ENCODE measurements at regions not wholly inside any gene's neighbourhood (a gene's known extent, or its start where the extent isn't known, plus 50 kb on each side); places are given as distances from the start of the nearest gene placed in this dataset.

DNA sequence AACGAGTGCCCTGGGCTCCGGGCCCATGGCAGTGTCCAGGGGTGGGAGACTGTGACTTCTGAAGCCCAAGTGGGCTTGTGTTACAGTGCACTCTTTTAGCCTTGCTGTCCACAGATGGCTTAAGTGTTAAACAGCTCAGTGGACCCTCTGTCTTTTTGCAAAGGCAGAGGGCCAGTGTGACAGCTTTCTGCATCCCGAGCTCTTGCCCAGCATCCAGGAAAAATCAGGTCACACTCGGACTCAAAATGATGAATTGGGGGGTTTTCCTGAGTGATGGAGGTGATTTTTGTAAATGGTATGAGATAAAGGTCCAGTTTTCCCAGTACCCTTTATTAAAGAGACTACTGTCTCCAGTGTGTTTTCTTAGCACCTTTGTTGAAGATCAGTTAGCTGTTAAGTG, 321.3 kb upstream of the GRAMD2B start:
- TF ChIP-seq POLR2A (IDR thresholded peaks at IDR 0.05; ENCODE audit: low read depth): no peak
- TF ChIP-seq, protein P1, sequence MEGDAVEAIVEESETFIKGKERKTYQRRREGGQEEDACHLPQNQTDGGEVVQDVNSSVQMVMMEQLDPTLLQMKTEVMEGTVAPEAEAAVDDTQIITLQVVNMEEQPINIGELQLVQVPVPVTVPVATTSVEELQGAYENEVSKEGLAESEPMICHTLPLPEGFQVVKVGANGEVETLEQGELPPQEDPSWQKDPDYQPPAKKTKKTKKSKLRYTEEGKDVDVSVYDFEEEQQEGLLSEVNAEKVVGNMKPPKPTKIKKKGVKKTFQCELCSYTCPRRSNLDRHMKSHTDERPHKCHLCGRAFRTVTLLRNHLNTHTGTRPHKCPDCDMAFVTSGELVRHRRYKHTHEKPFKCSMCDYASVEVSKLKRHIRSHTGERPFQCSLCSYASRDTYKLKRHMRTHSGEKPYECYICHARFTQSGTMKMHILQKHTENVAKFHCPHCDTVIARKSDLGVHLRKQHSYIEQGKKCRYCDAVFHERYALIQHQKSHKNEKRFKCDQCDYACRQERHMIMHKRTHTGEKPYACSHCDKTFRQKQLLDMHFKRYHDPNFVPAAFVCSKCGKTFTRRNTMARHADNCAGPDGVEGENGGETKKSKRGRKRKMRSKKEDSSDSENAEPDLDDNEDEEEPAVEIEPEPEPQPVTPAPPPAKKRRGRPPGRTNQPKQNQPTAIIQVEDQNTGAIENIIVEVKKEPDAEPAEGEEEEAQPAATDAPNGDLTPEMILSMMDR (IDR thresholded peaks at IDR 0.05): no peak
- no peak for TF ChIP-seq EP300 (IDR thresholded peaks at IDR 0.05)

Data from esophagus muscularis mucosa (tissue), 4 donors.